ENCODE measurements at regions not wholly inside any gene's neighbourhood (a gene's known extent, or its start where the extent isn't known, plus 50 kb on each side); places are given as distances from the start of the nearest gene placed in this dataset.
A peak's percentile ranks its signal among the peaks of the same experiment; 100 is the strongest.
"Not testable (repeated sequence)": the region's sequence is repeated elsewhere in the genome, so short reads cannot be mapped to it uniquely, and the experiment has no call there.

GRCh38 chr20:58032599-58032998, 195.9 kb downstream of the ANKRD60 start:
- ATAC-seq (no peak), DNase-seq (no peak)
- Histone ChIP-seq H3K9me3 (no peaks in the 10 kb centered on the region), H3K27me3 (ENCODE audit: low read depth) (peaks cover 5% of the 10 kb centered on the region), H3K36me3 (no peaks in the 10 kb centered on the region), H3K4me1 (no peaks in the 10 kb centered on the region), H3K27ac (no peak overlapping the region), H3K4me3 (no peak overlapping the region)
- intact Hi-C loops (cut with DNase I) = no loop called here
- no peak for TF ChIP-seq CTCF (IDR thresholded peaks at IDR 0.05)

DNA sequence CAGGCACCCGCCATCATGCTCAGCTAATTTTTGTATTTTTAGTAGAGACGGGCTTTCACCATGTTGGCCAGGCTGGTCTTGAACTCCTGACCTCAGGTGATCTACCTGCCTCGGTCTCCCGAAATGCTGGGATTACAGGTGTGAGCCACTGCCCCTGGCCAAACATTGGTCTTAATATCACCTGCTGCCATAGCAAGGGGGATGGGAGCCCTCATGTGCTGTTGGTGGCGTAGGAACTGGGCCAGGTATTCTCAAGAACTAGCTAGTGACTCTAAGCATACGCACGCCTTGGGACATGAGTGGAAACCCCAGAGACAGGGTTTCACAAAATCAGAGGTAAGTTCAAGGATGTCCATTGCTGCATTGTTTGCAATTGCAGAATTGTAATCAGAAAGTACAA, 197.1 kb downstream of the ANKRD60 start:
- intact Hi-C loops (cut with DNase I); H3K4me3 ChIP-seq; ATAC-seq; H3K27me3 ChIP-seq (ENCODE audit: low read depth); H3K36me3 ChIP-seq; DNase-seq; H3K9me3 ChIP-seq; H3K27ac ChIP-seq; H3K4me1 ChIP-seq: not testable (repeated sequence)

DNA sequence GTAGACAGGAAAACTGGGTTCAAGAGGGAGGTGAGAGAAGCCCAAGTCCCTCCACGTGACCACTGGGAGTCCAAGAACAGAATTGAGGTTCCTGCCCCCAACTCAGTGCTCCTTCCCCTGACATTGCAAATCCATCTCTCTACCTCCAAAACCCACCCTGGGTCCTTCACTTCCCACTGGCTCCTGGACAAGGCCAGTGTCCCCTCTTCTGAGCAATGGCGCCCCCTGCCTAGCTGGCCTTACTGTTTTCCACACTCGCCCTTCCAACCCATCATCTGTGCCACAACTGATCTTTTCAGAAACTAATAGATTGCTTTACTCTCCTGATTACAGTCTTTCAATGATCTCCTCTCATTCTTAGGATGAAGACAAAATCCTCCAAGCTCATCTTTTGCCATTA, 200.3 kb downstream of the ANKRD60 start:
- Histone ChIP-seq H3K9me3 (no peaks in the 10 kb centered on the region), H3K4me3 (no peak overlapping the region), H3K36me3 (no peaks in the 10 kb centered on the region), H3K27me3 (ENCODE audit: low read depth) (no peaks in the 10 kb centered on the region), H3K27ac (no peak overlapping the region), H3K4me1 (no peaks in the 10 kb centered on the region)
- TF ChIP-seq CTCF (IDR thresholded peaks at IDR 0.05) = peak; percentile 22
- intact Hi-C loops (cut with DNase I) = no loop called here
- ATAC-seq = no peak
- no peak for DNase-seq

- ATAC-seq (no peak), DNase-seq (no peak)
- H3K36me3 ChIP-seq = no peaks in the 10 kb centered on the region
- H3K27ac ChIP-seq = no peak overlapping the region
- no peaks in the 10 kb centered on the region for H3K27me3 ChIP-seq (ENCODE audit: low read depth)
- no peak overlapping the region for H3K4me3 ChIP-seq
- H3K4me1 ChIP-seq = no peaks in the 10 kb centered on the region
- intact Hi-C loops (cut with DNase I) = no loop called here
- H3K9me3 ChIP-seq = no peaks in the 10 kb centered on the region
- TF ChIP-seq CTCF (IDR thresholded peaks at IDR 0.05) = no peak
Observed at GRCh38 chr20:58026361-58026760, 202.1 kb downstream of the ANKRD60 start.

- Histone ChIP-seq H3K36me3 (no peaks in the 10 kb centered on the region), H3K4me1 (peaks cover 7% of the 10 kb centered on the region), H3K4me3 (no peak overlapping the region), H3K27me3 (ENCODE audit: low read depth) (no peaks in the 10 kb centered on the region), H3K27ac (no peak overlapping the region), H3K9me3 (no peaks in the 10 kb centered on the region)
- TF ChIP-seq CTCF (IDR thresholded peaks at IDR 0.05) = no peak
- DNase-seq = no peak
- intact Hi-C loops (cut with DNase I) = no loop called here
- ATAC-seq = no peak
Observed at GRCh38 chr20:58025233-58025632, 203.2 kb downstream of the ANKRD60 start.

GRCh38 chr20:58024241-58024721, 204.2 kb downstream of the ANKRD60 start:
- DNase-seq = no peak

More at GRCh38 chr20:58024241-58024721, 204.2 kb downstream of the ANKRD60 start:
- Histone ChIP-seq H3K9me3 (no peaks in the 10 kb centered on the region), H3K4me1 (peaks cover 16% of the 10 kb centered on the region), H3K27me3 (ENCODE audit: low read depth) (no peaks in the 10 kb centered on the region), H3K27ac (no peak overlapping the region), H3K4me3 (no peak overlapping the region), H3K36me3 (no peaks in the 10 kb centered on the region)
- intact Hi-C loops (cut with DNase I) = no loop called here
- no peak for TF ChIP-seq CTCF (IDR thresholded peaks at IDR 0.05)
- peak in 1 of 2 donors; percentile 38 for ATAC-seq
